Thyroid gland (tissue), 4 donors: ENCODE measurements at regions not wholly inside any gene's neighbourhood (a gene's known extent, or its start where the extent isn't known, plus 50 kb on each side); places are given as distances from the start of the nearest gene placed in this dataset.

Experiments
- DNase-seq, 2 donors: peaks; one replicate each; pipeline ENCODE4 v3.0.0-alpha.2; 2019
- H3K27ac ChIP-seq, 3 donors: fragments of 200-600 bp; sonication (generic); 1 replicate in 2 of 3; 2 replicates in 1 of 3; pipeline ENCODE4 v1.5.1; 2016 to 2019; ENCODE audit warnings: mild to moderate bottlenecking in 1 of 3, moderate library complexity in 1 of 3
- H3K27me3 ChIP-seq: fragments of 200-600 bp; sonication (generic); one replicate; pipeline ENCODE4 v1.5.1; 2019
- H3K36me3 ChIP-seq, 2 donors: fragments of 200-600 bp; sonication (generic); one replicate each; pipeline ENCODE4 v1.5.1; 2016 to 2019
- H3K4me1 ChIP-seq, 2 donors: fragments of 200-600 bp; sonication (generic); one replicate each; pipeline ENCODE4 v1.5.1; 2017 to 2019
- H3K4me3 ChIP-seq, 3 donors: fragments of 200-600 bp; sonication (generic); replicated peaks in 1 of 3; 1 replicate in 2 of 3; 2 replicates in 1 of 3; pipeline ENCODE4 v1.5.1; 2016; ENCODE audit warnings: mild to moderate bottlenecking in 1 of 3
- H3K9me3 ChIP-seq: fragments of 200-600 bp; sonication (generic); one replicate; pipeline ENCODE4 v1.5.1; 2017
- CTCF ChIP-seq, 6 experiments: fragments of 200-600 bp in 3 of 6; fragments of 450-650 bp in 3 of 6; sonication (generic) in 3 of 6; IDR thresholded peaks; one replicate each; pipeline ENCODE4 v1.5.1; 2016 to 2019; ENCODE audit warnings: antibody characterized with exemption in 6 of 6, mild to moderate bottlenecking in 2 of 6, inconsistent platforms in 1 of 6, moderate library complexity in 1 of 6
- POLR2A ChIP-seq, 2 donors: fragments of 450-650 bp; IDR thresholded peaks; one replicate each; pipeline ENCODE4 v1.6.1; 2017; ENCODE audit warnings: antibody characterized with exemption in 2 of 2, mild to moderate bottlenecking in 2 of 2, moderate library complexity in 1 of 2
- WGBS, 2 donors: methylation state at CpG; one replicate each; pipeline ENCODE4 v1.1.5; 2017; 5-methylcytosine and 5-hydroxymethylcytosine counted together
- intact Hi-C: fragments of 100-400 bp; cut with DNase I; formaldehyde crosslinking; loops from one replicate; pipeline ENCODE4 v1.15.1; 2023

GRCh38 chr2:57669570-57669969 lies 377.0 kb upstream of the VRK2 start:
- WGBS, 2 donors = 96 to 97% methylated on average over 1 of the region's 1 CpG
- intact Hi-C loops = no loop called here
- Histone ChIP-seq H3K27ac (no peak overlapping the region), H3K4me1 (no peaks in the 10 kb centered on the region), H3K4me3 (no peak overlapping the region), H3K9me3 (no peaks in the 10 kb centered on the region), H3K27me3 (no peaks in the 10 kb centered on the region), H3K36me3 (no peaks in the 10 kb centered on the region)
- no peak for TF ChIP-seq CTCF (IDR thresholded peaks at IDR 0.05)
- TF ChIP-seq POLR2A (IDR thresholded peaks at IDR 0.05) = no peak
- no peak for DNase-seq

DNA sequence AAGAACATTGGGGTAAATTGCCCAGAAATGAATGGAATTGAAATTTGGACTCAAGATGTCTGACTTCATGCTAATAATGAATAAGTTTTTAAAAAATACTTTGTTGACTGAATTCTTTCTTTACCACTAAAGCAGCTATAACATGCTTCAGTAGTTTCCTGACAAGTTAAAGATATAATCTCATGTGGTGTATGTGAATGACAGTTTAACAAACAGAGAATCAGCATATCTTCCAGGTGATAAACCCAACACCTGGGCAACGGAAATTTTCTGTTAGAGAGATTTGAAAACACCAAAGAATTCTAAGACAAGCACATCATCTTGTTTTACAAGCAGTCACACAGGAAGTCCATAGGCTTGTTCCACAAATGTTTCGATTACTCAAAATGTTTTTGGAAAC lies 372.6 kb upstream of the VRK2 start:
- TF ChIP-seq POLR2A (IDR thresholded peaks at IDR 0.05) (no peak), CTCF (IDR thresholded peaks at IDR 0.05) (no peak)
- H3K27me3 ChIP-seq = no peaks in the 10 kb centered on the region
- H3K4me1 ChIP-seq = no peaks in the 10 kb centered on the region
- intact Hi-C loops = no loop called here
- no peak overlapping the region for H3K27ac ChIP-seq
- no peaks in the 10 kb centered on the region for H3K9me3 ChIP-seq
- WGBS, 2 donors = 68 to 72% methylated on average over 2 of the region's 2 CpGs
- no peak overlapping the region for H3K4me3 ChIP-seq
- no peaks in the 10 kb centered on the region for H3K36me3 ChIP-seq
- no peak for DNase-seq

- TF ChIP-seq CTCF (IDR thresholded peaks at IDR 0.05) (no peak), POLR2A (IDR thresholded peaks at IDR 0.05) (no peak)
Observed at GRCh38 chr2:57674743-57675142, 371.9 kb upstream of the VRK2 start.

GRCh38 chr2:57677296-57677695 lies 369.3 kb upstream of the VRK2 start:
- no peak overlapping the region for H3K4me3 ChIP-seq
- TF ChIP-seq CTCF (IDR thresholded peaks at IDR 0.05) (no peak), POLR2A (IDR thresholded peaks at IDR 0.05) (no peak)
- intact Hi-C loops = no loop called here
- H3K27ac ChIP-seq = no peak overlapping the region
- no peaks in the 10 kb centered on the region for H3K9me3 ChIP-seq
- no peak for DNase-seq
- no peaks in the 10 kb centered on the region for H3K36me3 ChIP-seq
- H3K27me3 ChIP-seq = no peaks in the 10 kb centered on the region
- H3K4me1 ChIP-seq = no peaks in the 10 kb centered on the region

More at GRCh38 chr2:57674743-57675142, 371.9 kb upstream of the VRK2 start:
- no peaks in the 10 kb centered on the region for H3K36me3 ChIP-seq
- no peak overlapping the region for H3K27ac ChIP-seq
- no peaks in the 10 kb centered on the region for H3K9me3 ChIP-seq
- H3K27me3 ChIP-seq = no peaks in the 10 kb centered on the region
- DNase-seq = no peak
- no peaks in the 10 kb centered on the region for H3K4me1 ChIP-seq
- 83 to 88% methylated on average over 2 of the region's 2 CpGs for WGBS, 2 donors
- H3K4me3 ChIP-seq = no peak overlapping the region
- intact Hi-C loops = no loop called here

DNA sequence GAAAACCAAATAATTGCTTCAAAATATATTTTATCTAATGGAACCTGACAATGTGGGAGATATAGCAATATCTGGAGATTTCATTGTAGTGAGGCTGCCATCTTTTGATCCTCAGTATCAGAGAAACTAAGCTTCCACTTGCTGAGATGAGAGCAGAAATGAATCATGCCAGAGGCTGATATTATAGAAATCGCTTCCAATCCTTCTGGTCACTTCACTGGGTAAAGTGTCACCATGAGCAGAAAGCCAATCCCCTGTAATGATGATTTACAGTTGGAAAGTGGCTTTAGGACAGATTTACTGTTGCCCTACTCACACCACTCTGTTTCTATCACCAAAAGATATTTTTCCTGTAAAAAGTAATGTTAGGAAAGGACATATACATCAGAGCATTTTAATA lies 365.0 kb upstream of the VRK2 start:
- no peak for DNase-seq
- H3K4me1 ChIP-seq = no peaks in the 10 kb centered on the region
- H3K9me3 ChIP-seq = no peaks in the 10 kb centered on the region
- no peak for TF ChIP-seq POLR2A (IDR thresholded peaks at IDR 0.05)
- TF ChIP-seq CTCF (IDR thresholded peaks at IDR 0.05) = no peak
- no peaks in the 10 kb centered on the region for H3K27me3 ChIP-seq
- no peak overlapping the region for H3K27ac ChIP-seq
- 83 to 100% methylated on average over 1 of the region's 1 CpG for WGBS, 2 donors
- no peak overlapping the region for H3K4me3 ChIP-seq
- no peaks in the 10 kb centered on the region for H3K36me3 ChIP-seq
- intact Hi-C loops = no loop called here
